Fibroblast of lung (primary cell): ENCODE measurements at regions not wholly inside any gene's neighbourhood (a gene's known extent, or its start where the extent isn't known, plus 50 kb on each side); places are given as distances from the start of the nearest gene placed in this dataset.
"Not testable (repeated sequence)": the region's sequence is repeated elsewhere in the genome, so short reads cannot be mapped to it uniquely, and the experiment has no call there.

Experiments used
- DNase-seq, 2 donors: peaks; one replicate each; pipeline versions ENCODE4 v3.0.0 to v3.0.0-alpha.2; 2010; ENCODE audit warnings: low read depth in 2 of 2
- H2AFZ ChIP-seq: 2 replicates; pipeline ENCODE4 v1.5.1; 2012; ENCODE audit warnings: low read length, control low read depth, inconsistent platforms
- H3K27ac ChIP-seq: 2 replicates; pipeline ENCODE4 v1.5.1; 2011; ENCODE audit warnings: low read length, control low read depth; ENCODE audit not compliant: insufficient read depth
- H3K27me3 ChIP-seq: 2 replicates; pipeline ENCODE4 v1.5.1; 2011; ENCODE audit warnings: mild to moderate bottlenecking, low read length; ENCODE audit not compliant: control insufficient read depth, insufficient read depth
- H3K36me3 ChIP-seq: 2 replicates; pipeline ENCODE4 v1.5.1; 2011; ENCODE audit warnings: low read length; ENCODE audit not compliant: control insufficient read depth, insufficient read depth
- H3K4me1 ChIP-seq: 2 replicates; pipeline ENCODE4 v1.5.1; 2011; ENCODE audit warnings: low read length; ENCODE audit not compliant: control insufficient read depth, insufficient read depth; ENCODE audit errors: extremely low read depth
- H3K4me2 ChIP-seq: 2 replicates; pipeline ENCODE4 v1.5.1; 2011; ENCODE audit warnings: low read length, control low read depth; ENCODE audit not compliant: insufficient read depth; ENCODE audit errors: extremely low read depth
- H3K4me3 ChIP-seq, 4 experiments: fragments of 200-600 bp in 1 of 4; sonication (generic) in 1 of 4; replicated peaks in 1 of 4; 2 replicates each; pipeline ENCODE4 v1.5.1; 2011 to 2016; ENCODE audit warnings: low read length in 4 of 4, low read depth in 3 of 4, mild to moderate bottlenecking in 3 of 4, control low read depth in 2 of 4, inconsistent platforms in 1 of 4, mixed read lengths in 1 of 4; ENCODE audit not compliant: insufficient read depth in 1 of 4; ENCODE audit errors: control extremely low read depth in 1 of 4
- H3K79me2 ChIP-seq: 2 replicates; pipeline ENCODE4 v1.5.1; 2012; ENCODE audit warnings: mild to moderate bottlenecking, low read length, inconsistent platforms; ENCODE audit not compliant: control insufficient read depth, insufficient read depth
- H3K9ac ChIP-seq: 2 replicates; pipeline ENCODE4 v1.5.1; 2011; ENCODE audit warnings: mild to moderate bottlenecking, low read length, control low read depth; ENCODE audit not compliant: insufficient read depth
- H3K9me3 ChIP-seq: 2 replicates; pipeline ENCODE4 v1.5.1; 2012; ENCODE audit warnings: low read depth, low read length; ENCODE audit not compliant: control insufficient read depth, insufficient read depth
- H4K20me1 ChIP-seq: 2 replicates; pipeline ENCODE4 v1.5.1; 2011; ENCODE audit warnings: low read length; ENCODE audit not compliant: control insufficient read depth, insufficient read depth; ENCODE audit errors: extremely low read depth
- CTCF ChIP-seq, 2 donors: IDR thresholded peaks in 1 of 2; conservative IDR thresholded peaks in 1 of 2; 1 replicate in 1 of 2; 2 replicates in 1 of 2; pipeline ENCODE4 v1.5.1; 2011 to 2012; ENCODE audit warnings: low read length in 2 of 2, control low read depth in 1 of 2, inconsistent platforms in 1 of 2, low read depth in 1 of 2, mild to moderate bottlenecking in 1 of 2
- EZH2 ChIP-seq: IDR thresholded peaks from 2 replicates; pipeline ENCODE4 v1.5.1; 2012; ENCODE audit warnings: low read length, control low read depth, mild to moderate bottlenecking; ENCODE audit errors: missing control alignments

- Histone ChIP-seq H3K79me2 (no peaks in the 10 kb centered on the region), H4K20me1 (no peaks in the 10 kb centered on the region), H3K9me3 (no peaks in the 10 kb centered on the region), H2AFZ (no peak overlapping the region), H3K4me2 (no peak overlapping the region), H3K36me3 (peaks cover 2% of the 10 kb centered on the region), H3K9ac (no peak overlapping the region), H3K27me3 (no peaks in the 10 kb centered on the region), H3K4me3 (no peak overlapping the region), H3K4me1 (peaks cover 4% of the 10 kb centered on the region), H3K27ac (no peak overlapping the region)
- peak in 1 of 2 donors; percentile 52 for DNase-seq
- TF ChIP-seq EZH2: no peak
- TF ChIP-seq CTCF (conservative IDR thresholded peaks at IDR 0.05 in 1 of 2, IDR thresholded peaks at IDR 0.05 in 1 of 2; ENCODE audit: low read depth in 1 of 2, low read length in 2 of 2): no peak
Observed at GRCh38 chr16:27628241-27628942, 78.4 kb downstream of the KATNIP start.

- H2AFZ ChIP-seq, H3K4me2 ChIP-seq, H3K36me3 ChIP-seq, H3K4me3 ChIP-seq, H3K79me2 ChIP-seq, H3K9ac ChIP-seq, H3K27ac ChIP-seq, H3K27me3 ChIP-seq, H4K20me1 ChIP-seq, H3K9me3 ChIP-seq, H3K4me1 ChIP-seq, DNase-seq: not testable (repeated sequence)
Observed at GRCh38 chr16:27628943-27629462, 79.1 kb downstream of the KATNIP start.

- no peaks in the 10 kb centered on the region for H3K4me1 ChIP-seq
- DNase-seq: no peak
- H3K27ac ChIP-seq: no peak overlapping the region
- no peaks in the 10 kb centered on the region for H4K20me1 ChIP-seq
- H3K4me2 ChIP-seq: no peak overlapping the region
- H3K4me3 ChIP-seq: no peak overlapping the region
- no peak for TF ChIP-seq CTCF (conservative IDR thresholded peaks at IDR 0.05 in 1 of 2, IDR thresholded peaks at IDR 0.05 in 1 of 2; ENCODE audit: low read depth in 1 of 2, low read length in 2 of 2)
- TF ChIP-seq EZH2: no peak
- H3K9me3 ChIP-seq: no peaks in the 10 kb centered on the region
- H3K9ac ChIP-seq: no peak overlapping the region
- H3K79me2 ChIP-seq: no peaks in the 10 kb centered on the region
- H3K27me3 ChIP-seq: no peaks in the 10 kb centered on the region
- peaks cover 2% of the 10 kb centered on the region for H3K36me3 ChIP-seq
- H2AFZ ChIP-seq: no peak overlapping the region
Observed at GRCh38 chr16:27632216-27632615, 82.3 kb downstream of the KATNIP start.
